Heart left ventricle (tissue), 13 donors: ENCODE measurements at regions not wholly inside any gene's neighbourhood (a gene's known extent, or its start where the extent isn't known, plus 50 kb on each side); places are given as distances from the start of the nearest gene placed in this dataset.

Experiments
- CTCF ChIP-seq, 12 donors: fragments of 200-600 bp; sonication (generic) in 4 of 12; IDR thresholded peaks; one replicate each; pipeline versions ENCODE4 v1.5.0 to v1.8.0; 2018 to 2022; ENCODE audit warnings: antibody characterized with exemption in 12 of 12, mild to moderate bottlenecking in 5 of 12
- POLR2A ChIP-seq, 2 donors: fragments of 450-650 bp; IDR thresholded peaks; one replicate each; pipeline ENCODE4 v1.6.1; 2017; ENCODE audit warnings: antibody characterized with exemption in 2 of 2, mild to moderate bottlenecking in 2 of 2, moderate library complexity in 2 of 2
- donor health status: ischemic (EF 13 %, LVEDD 7.1; RV severe dilation, severe dysfunction).
- donor health status: DM: no; HTN: yes; CAD: no.
- donor health status: DM: no; HTN: no; CAD: no.
- donor health status: ischemic (EF 25% LVEDD 6.9; RV normal size, moderate dysfunction).
- donor health status: ischemic (EF 25% LVEDD 5.7; RV mildly dilated, moderate dysfunction).
- donor health status: ischemic (EF 35%, LVEDD 5.7; RV mildly dilated, moderate dysfunction).
- donor health status: nonischemic (EF 11% LVEDD 7.7; RV severe dilation, severe dysfunction).
- donor health status: DM: yes; HTN: yes; CAD: no.
- donor health status: PGD.
- donor health status: ischemic (EF 29% LVEDD 5.4; RV normal size, mild dysfunction).
- donor health status: nonischemic (EF 23%, LVEDD 6.1; RV moderate dilation, normal function).

GRCh38 chr10:131649617-131650016, 251.2 kb upstream of the PPP2R2D start:
- TF ChIP-seq CTCF (IDR thresholded peaks at IDR 0.05) = no peak
- TF ChIP-seq POLR2A (IDR thresholded peaks at IDR 0.05) = no peak
